ENCODE measurements at regions not wholly inside any gene's neighbourhood (a gene's known extent, or its start where the extent isn't known, plus 50 kb on each side); places are given as distances from the start of the nearest gene placed in this dataset.
"Not testable (repeated sequence)": the region's sequence is repeated elsewhere in the genome, so short reads cannot be mapped to it uniquely, and the experiment has no call there.

GRCh38 chr20:50428097-50428828 lies 81.9 kb upstream of the PTPN1 start:
- no peak for DNase-seq (ENCODE audit: low read depth)

- DNase-seq (ENCODE audit: low read depth) = no peak
Observed at GRCh38 chr20:50429412-50429811, 80.8 kb upstream of the PTPN1 start.

GRCh38 chr20:50431066-50431450 lies 79.1 kb upstream of the PTPN1 start:
- DNase-seq (ENCODE audit: low read depth) = no peak

- DNase-seq (ENCODE audit: low read depth) = no peak
Observed at GRCh38 chr20:50433001-50433761, 77.0 kb upstream of the PTPN1 start.

GRCh38 chr20:50434321-50434652 lies 75.9 kb upstream of the PTPN1 start:
- DNase-seq (ENCODE audit: low read depth) = no peak

- DNase-seq (ENCODE audit: low read depth) = no peak
Observed at GRCh38 chr20:50434653-50435396, 75.4 kb upstream of the PTPN1 start.

- no peak for DNase-seq (ENCODE audit: low read depth)
Observed at GRCh38 chr20:50435397-50436051, 74.7 kb upstream of the PTPN1 start.

GRCh38 chr20:50436052-50436656 lies 74.0 kb upstream of the PTPN1 start:
- DNase-seq (ENCODE audit: low read depth) = no peak

- no peak for DNase-seq (ENCODE audit: low read depth)
Observed at GRCh38 chr20:50436696-50437095, 73.5 kb upstream of the PTPN1 start.

- DNase-seq (ENCODE audit: low read depth) = no peak
Observed at GRCh38 chr20:50438986-50439407, 71.2 kb upstream of the PTPN1 start.

GRCh38 chr20:50439539-50440453 lies 70.4 kb upstream of the PTPN1 start:
- DNase-seq (ENCODE audit: low read depth) = no peak

GRCh38 chr20:50442512-50442911 lies 67.7 kb upstream of the PTPN1 start:
- no peak for DNase-seq (ENCODE audit: low read depth)

- no peak for DNase-seq (ENCODE audit: low read depth)
Observed at GRCh38 chr20:50445354-50446151, 64.6 kb upstream of the PTPN1 start.

- DNase-seq (ENCODE audit: low read depth) = no peak
Observed at GRCh38 chr20:50446351-50447101, 63.7 kb upstream of the PTPN1 start.

GRCh38 chr20:50447102-50447804 lies 62.9 kb upstream of the PTPN1 start:
- DNase-seq (ENCODE audit: low read depth) = no peak

GRCh38 chr20:50447817-50448216 lies 62.4 kb upstream of the PTPN1 start:
- no peak for DNase-seq (ENCODE audit: low read depth)

- DNase-seq (ENCODE audit: low read depth) = not testable (repeated sequence)
Observed at GRCh38 chr20:50448625-50449403, 61.4 kb upstream of the PTPN1 start.

Measured in activated T-helper 1 cell treated with Interleukin-2 at 50 U/mL for 16 hours (primary cell).